ENCODE measurements at regions not wholly inside any gene's neighbourhood (a gene's known extent, or its start where the extent isn't known, plus 50 kb on each side); places are given as distances from the start of the nearest gene placed in this dataset.

DNA sequence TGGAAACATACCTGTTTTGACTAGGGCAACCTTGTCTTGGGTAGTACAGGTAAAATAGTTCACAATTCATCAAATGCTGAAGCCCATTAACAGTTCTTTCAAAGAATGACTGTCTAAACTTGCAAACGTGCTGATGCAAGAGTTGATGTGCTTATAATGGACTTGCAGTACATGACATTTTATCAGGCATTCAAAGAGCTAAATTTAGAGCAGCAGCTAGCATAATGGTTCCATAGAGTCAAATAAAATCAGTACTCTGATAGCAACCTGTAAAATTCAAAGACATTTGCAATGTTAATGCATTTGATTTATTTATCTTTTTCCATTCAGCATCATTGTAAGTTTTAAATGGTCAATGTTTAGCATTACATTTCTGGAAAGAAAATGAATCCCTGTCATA lies 979.7 kb upstream of the SLC10A2 start (continued):
- TF ChIP-seq, protein P1, sequence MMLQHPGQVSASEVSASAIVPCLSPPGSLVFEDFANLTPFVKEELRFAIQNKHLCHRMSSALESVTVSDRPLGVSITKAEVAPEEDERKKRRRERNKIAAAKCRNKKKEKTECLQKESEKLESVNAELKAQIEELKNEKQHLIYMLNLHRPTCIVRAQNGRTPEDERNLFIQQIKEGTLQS (IDR thresholded peaks at IDR 0.05; ENCODE audit: insufficient read depth, low read depth, low read length), result no peak
- no peak for TF ChIP-seq EP300 (IDR thresholded peaks at IDR 0.05; ENCODE audit: borderline replicate concordance in 1 of 2, low read depth in 2 of 2, low read length in 2 of 2)
- TF ChIP-seq BCL11A (IDR thresholded peaks at IDR 0.05; ENCODE audit: low read depth in 2 of 2, low read length in 2 of 2), result no peak
